ENCODE measurements at regions not wholly inside any gene's neighbourhood (a gene's known extent, or its start where the extent isn't known, plus 50 kb on each side); places are given as distances from the start of the nearest gene placed in this dataset.

DNA sequence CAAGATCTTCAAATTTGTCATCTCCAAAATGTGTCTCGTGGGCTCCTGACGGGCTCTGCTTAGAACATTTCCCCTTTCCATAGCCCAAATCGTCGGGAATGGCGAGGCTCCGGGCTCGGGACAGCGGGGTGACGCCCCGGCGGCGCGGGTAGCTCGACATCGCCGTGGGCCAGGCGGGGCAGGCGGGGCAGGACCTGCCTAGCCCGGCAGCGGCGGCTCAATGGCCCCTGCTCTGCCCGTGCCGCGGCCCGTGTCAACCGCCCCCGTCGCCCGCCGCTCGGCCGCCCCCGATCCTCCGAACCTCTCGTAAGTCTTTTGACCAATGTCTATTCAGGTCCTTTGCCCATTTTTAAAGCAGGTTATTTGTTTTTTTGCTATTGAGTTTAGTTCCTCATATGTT lies 111.2 kb downstream of the PMAIP1 start:
- Histone ChIP-seq H3K4me3 (ENCODE audit: low read depth in 1 of 2, low read length in 1 of 2) (no peak overlapping the region), H3K4me1 (ENCODE audit: control insufficient read depth in 1 of 2, insufficient read depth in 1 of 2, low read depth in 1 of 2, low read length in 1 of 2) (no peaks in the 10 kb centered on the region), H3K27me3 (no peaks in the 10 kb centered on the region), H3K9me3 (no peaks in the 10 kb centered on the region), H3K27ac (no peak overlapping the region), H3K36me3 (no peaks in the 10 kb centered on the region)
- TF ChIP-seq, protein P1, sequence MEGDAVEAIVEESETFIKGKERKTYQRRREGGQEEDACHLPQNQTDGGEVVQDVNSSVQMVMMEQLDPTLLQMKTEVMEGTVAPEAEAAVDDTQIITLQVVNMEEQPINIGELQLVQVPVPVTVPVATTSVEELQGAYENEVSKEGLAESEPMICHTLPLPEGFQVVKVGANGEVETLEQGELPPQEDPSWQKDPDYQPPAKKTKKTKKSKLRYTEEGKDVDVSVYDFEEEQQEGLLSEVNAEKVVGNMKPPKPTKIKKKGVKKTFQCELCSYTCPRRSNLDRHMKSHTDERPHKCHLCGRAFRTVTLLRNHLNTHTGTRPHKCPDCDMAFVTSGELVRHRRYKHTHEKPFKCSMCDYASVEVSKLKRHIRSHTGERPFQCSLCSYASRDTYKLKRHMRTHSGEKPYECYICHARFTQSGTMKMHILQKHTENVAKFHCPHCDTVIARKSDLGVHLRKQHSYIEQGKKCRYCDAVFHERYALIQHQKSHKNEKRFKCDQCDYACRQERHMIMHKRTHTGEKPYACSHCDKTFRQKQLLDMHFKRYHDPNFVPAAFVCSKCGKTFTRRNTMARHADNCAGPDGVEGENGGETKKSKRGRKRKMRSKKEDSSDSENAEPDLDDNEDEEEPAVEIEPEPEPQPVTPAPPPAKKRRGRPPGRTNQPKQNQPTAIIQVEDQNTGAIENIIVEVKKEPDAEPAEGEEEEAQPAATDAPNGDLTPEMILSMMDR (IDR thresholded peaks at IDR 0.05): no peak

DNA sequence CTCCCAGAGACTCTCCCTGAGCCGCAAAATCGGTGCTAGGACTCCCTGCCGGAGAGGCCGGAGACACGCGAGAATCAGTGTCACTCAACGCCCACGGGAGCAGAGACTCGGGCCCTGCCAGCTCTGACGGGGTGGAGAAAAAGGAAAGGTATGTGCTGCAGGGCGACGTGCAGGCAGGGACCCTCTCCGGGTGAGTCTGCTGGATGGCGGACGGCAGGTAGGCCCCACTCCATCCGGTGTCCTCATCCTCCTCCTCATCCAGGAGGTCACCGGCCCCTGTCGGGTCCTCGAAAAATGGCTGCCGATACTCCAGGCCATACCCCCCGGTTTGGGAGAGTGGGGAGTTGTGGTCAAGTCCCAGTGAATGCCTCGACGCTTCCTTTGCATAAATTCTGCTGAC lies 110.7 kb downstream of the PMAIP1 start:
- Histone ChIP-seq H3K4me3 (ENCODE audit: low read depth in 1 of 2, low read length in 1 of 2) (no peak overlapping the region), H3K36me3 (no peaks in the 10 kb centered on the region), H3K9me3 (no peaks in the 10 kb centered on the region), H3K27me3 (no peaks in the 10 kb centered on the region), H3K4me1 (ENCODE audit: control insufficient read depth in 1 of 2, insufficient read depth in 1 of 2, low read depth in 1 of 2, low read length in 1 of 2) (no peaks in the 10 kb centered on the region), H3K27ac (no peak overlapping the region)
- TF ChIP-seq, protein P1 (IDR thresholded peaks at IDR 0.05): no peak

DNA sequence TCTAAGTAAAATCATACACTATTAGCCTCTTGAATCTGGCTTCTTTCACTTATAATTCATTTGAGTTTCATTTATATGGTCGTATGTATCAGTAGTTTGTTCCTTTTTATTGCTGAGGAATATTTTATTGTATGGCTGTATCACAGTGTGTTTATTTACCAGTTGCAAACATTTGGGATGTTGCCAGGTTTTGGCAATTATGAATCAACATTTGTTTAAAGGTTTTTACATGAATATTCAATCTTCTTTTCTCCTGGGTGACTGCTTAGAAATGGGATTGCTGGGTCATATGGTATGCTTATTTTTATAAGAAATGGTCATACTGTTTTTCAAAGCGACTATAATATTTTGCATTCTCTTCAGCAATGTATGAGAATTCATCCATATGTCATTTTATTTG lies 107.9 kb downstream of the PMAIP1 start:
- H3K4me3 ChIP-seq (ENCODE audit: low read depth in 1 of 2, low read length in 1 of 2): no peak overlapping the region
- H3K9me3 ChIP-seq: no peaks in the 10 kb centered on the region
- H3K36me3 ChIP-seq: no peaks in the 10 kb centered on the region
- H3K4me1 ChIP-seq (ENCODE audit: control insufficient read depth in 1 of 2, insufficient read depth in 1 of 2, low read depth in 1 of 2, low read length in 1 of 2): no peaks in the 10 kb centered on the region
- H3K27ac ChIP-seq: no peak overlapping the region
- TF ChIP-seq, protein P1 (IDR thresholded peaks at IDR 0.05): no peak
- H3K27me3 ChIP-seq: no peaks in the 10 kb centered on the region

DNA sequence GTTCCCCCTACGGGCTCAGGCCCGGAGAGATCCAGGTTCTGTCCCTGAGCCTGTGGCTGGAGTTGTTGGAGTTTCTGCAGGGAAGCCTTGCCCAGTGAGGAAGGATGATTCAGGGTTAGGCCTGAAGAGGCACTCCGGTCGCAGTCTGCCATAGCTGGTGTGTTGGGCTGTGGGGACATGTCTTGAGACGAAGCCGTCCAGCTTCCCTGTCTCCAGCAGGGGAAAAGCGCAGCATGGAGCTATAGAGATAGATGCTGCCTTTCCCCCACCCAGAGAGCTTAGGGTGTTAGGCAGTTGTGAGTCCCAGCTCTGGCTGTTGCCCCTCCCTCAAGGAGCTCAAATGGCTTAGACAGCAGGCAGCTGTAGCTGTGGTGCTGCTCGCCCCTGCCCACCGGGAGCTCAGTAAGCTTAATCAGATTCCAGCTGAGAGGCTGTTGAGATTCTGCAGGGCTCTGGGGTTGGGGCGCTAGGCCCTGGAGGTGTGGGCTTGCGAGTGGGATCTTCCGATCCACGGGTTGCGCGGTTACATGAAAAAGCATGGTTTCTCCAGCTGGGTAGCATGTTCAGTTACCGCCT lies 103.9 kb downstream of the PMAIP1 start:
- TF ChIP-seq, protein P1 (IDR thresholded peaks at IDR 0.05): no peak
- H3K36me3 ChIP-seq: no peaks in the 10 kb centered on the region
- no peaks in the 10 kb centered on the region for H3K9me3 ChIP-seq

DNA sequence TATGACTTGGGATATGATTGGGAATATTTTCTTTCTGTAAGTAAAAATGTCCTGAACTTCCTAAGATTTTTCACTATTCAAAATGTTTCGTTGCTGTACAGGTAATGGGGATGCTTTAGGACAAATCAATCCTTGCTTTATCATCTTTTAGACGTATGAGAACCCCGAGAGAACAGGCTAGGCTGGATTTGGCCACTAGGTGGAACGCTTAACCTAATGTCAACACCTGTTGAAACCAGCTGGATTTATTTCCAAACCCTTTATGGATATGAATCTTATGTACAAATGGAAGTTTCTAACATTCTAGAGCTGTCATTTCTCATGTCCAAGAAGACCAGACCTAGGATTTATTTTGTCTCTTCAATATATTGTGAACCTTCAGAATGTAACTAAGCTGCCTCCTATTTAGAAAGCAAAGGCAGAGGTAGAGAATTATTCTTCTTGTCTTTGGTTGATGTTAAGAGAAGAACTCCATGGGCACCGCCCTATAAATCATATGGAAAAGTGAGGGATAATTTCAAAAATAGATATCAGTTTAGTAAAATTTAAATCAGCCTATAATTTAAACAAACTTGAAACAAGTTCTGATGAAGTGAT lies 96.7 kb downstream of the PMAIP1 start:
- Histone ChIP-seq H3K4me1 (ENCODE audit: control insufficient read depth in 1 of 2, insufficient read depth in 1 of 2, low read depth in 1 of 2, low read length in 1 of 2) (no peaks in the 10 kb centered on the region), H3K4me3 (ENCODE audit: low read depth in 1 of 2, low read length in 1 of 2) (no peak overlapping the region), H3K27ac (no peak overlapping the region), H3K36me3 (no peaks in the 10 kb centered on the region), H3K27me3 (peaks cover 41% of the 10 kb centered on the region), H3K9me3 (no peaks in the 10 kb centered on the region)
- TF ChIP-seq, protein P1 (IDR thresholded peaks at IDR 0.05): no peak

More for the DNA sequence above, 103.9 kb downstream of the PMAIP1 start:
- no peaks in the 10 kb centered on the region for H3K27me3 ChIP-seq
- no peaks in the 10 kb centered on the region for H3K4me1 ChIP-seq (ENCODE audit: control insufficient read depth in 1 of 2, insufficient read depth in 1 of 2, low read depth in 1 of 2, low read length in 1 of 2)
- no peak overlapping the region for H3K27ac ChIP-seq
- no peak overlapping the region for H3K4me3 ChIP-seq (ENCODE audit: low read depth in 1 of 2, low read length in 1 of 2)

All from neutrophil (primary cell).